SK-N-SH treated with all-trans-retinoic acid at 6 μM for 48 hours (cell line): ENCODE measurements at regions not wholly inside any gene's neighbourhood (a gene's known extent, or its start where the extent isn't known, plus 50 kb on each side); places are given as distances from the start of the nearest gene placed in this dataset.

Experiments
- ATAC-seq: fragments of 200-7000 bp; cut with Tn5 transposase; 3 replicates; pipeline ENCODE4 v1.9.1; 2020; ENCODE audit warnings: mild to moderate bottlenecking, moderate library complexity
- ARNTL ChIP-seq: fragments of 450-650 bp; formaldehyde crosslinking; IDR thresholded peaks from 2 replicates; pipeline ENCODE4 v1.5.0; 2020; ENCODE audit warnings: low read depth, mild to moderate bottlenecking, moderate library complexity, borderline replicate concordance
- BACH2 ChIP-seq: fragments of 250-450 bp; sonication (Bioruptor Pico); IDR thresholded peaks from 2 replicates; pipeline ENCODE4 v1.9.0; 2021; ENCODE audit warnings: mild to moderate bottlenecking, borderline replicate concordance
- CSDC2 ChIP-seq: fragments of 250-450 bp; sonication (Bioruptor Pico); IDR thresholded peaks from 2 replicates; pipeline ENCODE4 v1.5.0; 2020; ENCODE audit warnings: mild to moderate bottlenecking, moderate library complexity
- CSRNP3 ChIP-seq: fragments of 250-450 bp; sonication (Bioruptor Pico); IDR thresholded peaks from 2 replicates; pipeline ENCODE4 v1.5.1; 2021; ENCODE audit warnings: mild to moderate bottlenecking, moderate library complexity
- ESRRG ChIP-seq: fragments of 250-450 bp; sonication (Bioruptor Pico); IDR thresholded peaks from 2 replicates; pipeline ENCODE4 v1.6.1; 2021; ENCODE audit warnings: mild to moderate bottlenecking
- GLIS3 ChIP-seq: fragments of 250-450 bp; sonication (Bioruptor Pico); IDR thresholded peaks from 2 replicates; pipeline ENCODE4 v1.5.0; 2020; ENCODE audit warnings: mild to moderate bottlenecking, moderate library complexity
- ISL1 ChIP-seq: fragments of 250-450 bp; sonication (Bioruptor Pico); IDR thresholded peaks from 2 replicates; pipeline ENCODE4 v2.1.2; 2022; ENCODE audit warnings: mild to moderate bottlenecking, moderate library complexity
- OSR1 ChIP-seq: fragments of 250-450 bp; sonication (Bioruptor Pico); IDR thresholded peaks from 2 replicates; pipeline ENCODE4 v1.8.0; 2022; ENCODE audit warnings: moderate library complexity, mild to moderate bottlenecking, inconsistent platforms
- PPARA ChIP-seq: fragments of 250-450 bp; sonication (Bioruptor Pico); IDR thresholded peaks from 2 replicates; pipeline ENCODE4 v1.5.0; 2020; ENCODE audit warnings: mild to moderate bottlenecking, borderline replicate concordance
- RARB ChIP-seq: fragments of 250-450 bp; sonication (Bioruptor Pico); IDR thresholded peaks from 2 replicates; pipeline ENCODE4 v1.8.0; 2021; ENCODE audit warnings: mild to moderate bottlenecking, moderate library complexity
- SNAI2 ChIP-seq: fragments of 250-450 bp; sonication (Bioruptor Pico); IDR thresholded peaks from 2 replicates; pipeline ENCODE4 v1.5.0; 2020; ENCODE audit warnings: mild to moderate bottlenecking, moderate library complexity
- TCF4 ChIP-seq: fragments of 250-450 bp; sonication (Bioruptor Pico); IDR thresholded peaks from 2 replicates; pipeline ENCODE4 v1.8.0; 2021; ENCODE audit warnings: mild to moderate bottlenecking, moderate library complexity, borderline replicate concordance
- TOX ChIP-seq: fragments of 250-450 bp; sonication (Bioruptor Pico); IDR thresholded peaks from 2 replicates; pipeline ENCODE4 v1.8.0; 2021; ENCODE audit warnings: mild to moderate bottlenecking, moderate library complexity, borderline replicate concordance
- ZC3H10 ChIP-seq: fragments of 250-450 bp; sonication (Bioruptor Pico); IDR thresholded peaks from 2 replicates; pipeline ENCODE4 v1.5.1; 2021; ENCODE audit warnings: mild to moderate bottlenecking, moderate library complexity
- ZFP3 ChIP-seq: fragments of 250-450 bp; sonication (Bioruptor Pico); IDR thresholded peaks from 2 replicates; pipeline ENCODE4 v1.5.0; 2020; ENCODE audit warnings: mild to moderate bottlenecking, moderate library complexity
- ZFP30 ChIP-seq: fragments of 450-650 bp; formaldehyde crosslinking; IDR thresholded peaks from 2 replicates; pipeline ENCODE4 v1.5.0; 2022; ENCODE audit warnings: mild to moderate bottlenecking, moderate library complexity
- ZNF565 ChIP-seq: fragments of 450-650 bp; formaldehyde crosslinking; conservative IDR thresholded peaks from 2 replicates; pipeline ENCODE4 v1.5.0; 2020; ENCODE audit warnings: low read depth, mild to moderate bottlenecking, moderate library complexity
- ZNF70 ChIP-seq: fragments of 450-650 bp; formaldehyde crosslinking; IDR thresholded peaks from 2 replicates; pipeline ENCODE4 v1.5.0; 2020; ENCODE audit warnings: mild to moderate bottlenecking, moderate library complexity
- ZNF8 ChIP-seq: fragments of 450-650 bp; formaldehyde crosslinking; IDR thresholded peaks from 2 replicates; pipeline ENCODE4 v1.5.0; 2020; ENCODE audit warnings: mild to moderate bottlenecking, moderate library complexity
- TF ChIP-seq, protein P1 (sequence below): fragments of 250-450 bp; sonication (Bioruptor Pico); IDR thresholded peaks from 2 replicates; pipeline ENCODE4 v1.8.0; 2021; ENCODE audit warnings: low read depth, mild to moderate bottlenecking, moderate library complexity, borderline replicate concordance
- TF ChIP-seq, protein P2 (sequence below): fragments of 250-450 bp; sonication (Bioruptor Pico); IDR thresholded peaks from 2 replicates; pipeline ENCODE4 v1.8.0; 2020; ENCODE audit warnings: mild to moderate bottlenecking, moderate library complexity, borderline replicate concordance
- TF ChIP-seq, protein P3 (sequence below): fragments of 250-450 bp; sonication (Bioruptor Pico); IDR thresholded peaks from 2 replicates; pipeline ENCODE4 v1.5.0; 2020; ENCODE audit warnings: mild to moderate bottlenecking, moderate library complexity

DNA sequence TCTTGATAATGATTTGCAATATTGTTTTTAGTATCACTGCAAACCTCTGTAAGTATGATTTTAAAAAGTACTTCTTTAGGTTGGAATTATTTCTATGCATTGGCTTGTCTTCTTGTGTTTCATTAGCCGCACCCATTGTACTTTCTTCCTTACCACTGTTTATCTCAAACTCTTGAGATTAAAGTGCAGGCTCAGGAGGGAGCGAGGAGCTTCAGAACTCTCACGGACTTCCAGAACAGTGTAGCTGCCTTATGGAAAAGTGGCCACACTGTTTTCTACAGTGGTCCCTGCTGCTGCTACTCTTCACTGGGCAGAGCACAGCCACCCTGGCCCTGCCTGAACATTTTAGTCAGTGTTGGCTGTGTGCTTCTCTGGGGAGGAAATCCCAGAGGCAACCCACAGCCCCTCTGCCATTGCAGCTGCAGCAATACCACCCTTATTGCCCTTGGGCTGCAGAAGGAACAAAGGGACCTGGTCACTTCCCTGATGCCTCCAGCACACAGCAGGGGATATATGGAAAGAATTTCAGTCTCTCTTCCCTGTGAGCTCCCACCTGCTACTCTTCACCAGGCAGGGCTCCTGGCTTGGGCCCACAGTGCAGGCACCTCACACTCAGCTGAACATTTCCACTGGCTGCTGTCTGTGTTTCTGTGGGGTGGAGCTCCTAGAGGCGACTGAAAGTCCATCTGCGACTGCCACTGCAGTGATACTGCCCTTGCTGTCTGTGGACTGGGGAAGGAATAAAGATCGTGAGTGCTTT, 91.7 kb upstream of the MAP3K4 start:
- no peak for ATAC-seq
- TF ChIP-seq ZNF565 (CRISPR knock-in tag) (no peak), ESRRG (CRISPR knock-in tag) (no peak), ZFP30 (CRISPR knock-in tag) (no peak), ZFP3 (CRISPR knock-in tag) (no peak), ZNF70 (CRISPR knock-in tag) (no peak), PPARA (CRISPR knock-in tag) (no peak), SNAI2 (no peak), GLIS3 (CRISPR knock-in tag) (no peak), OSR1 (CRISPR knock-in tag) (no peak), CSRNP3 (CRISPR knock-in tag) (no peak)
- TF ChIP-seq, protein P1, sequence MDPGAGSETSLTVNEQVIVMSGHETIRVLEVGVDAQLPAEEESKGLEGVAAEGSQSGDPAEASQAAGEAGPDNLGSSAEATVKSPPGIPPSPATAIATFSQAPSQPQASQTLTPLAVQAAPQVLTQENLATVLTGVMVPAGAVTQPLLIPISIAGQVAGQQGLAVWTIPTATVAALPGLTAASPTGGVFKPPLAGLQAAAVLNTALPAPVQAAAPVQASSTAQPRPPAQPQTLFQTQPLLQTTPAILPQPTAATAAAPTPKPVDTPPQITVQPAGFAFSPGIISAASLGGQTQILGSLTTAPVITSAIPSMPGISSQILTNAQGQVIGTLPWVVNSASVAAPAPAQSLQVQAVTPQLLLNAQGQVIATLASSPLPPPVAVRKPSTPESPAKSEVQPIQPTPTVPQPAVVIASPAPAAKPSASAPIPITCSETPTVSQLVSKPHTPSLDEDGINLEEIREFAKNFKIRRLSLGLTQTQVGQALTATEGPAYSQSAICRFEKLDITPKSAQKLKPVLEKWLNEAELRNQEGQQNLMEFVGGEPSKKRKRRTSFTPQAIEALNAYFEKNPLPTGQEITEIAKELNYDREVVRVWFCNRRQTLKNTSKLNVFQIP (CRISPR knock-in tag): no peak
- TF ChIP-seq, protein P2, sequence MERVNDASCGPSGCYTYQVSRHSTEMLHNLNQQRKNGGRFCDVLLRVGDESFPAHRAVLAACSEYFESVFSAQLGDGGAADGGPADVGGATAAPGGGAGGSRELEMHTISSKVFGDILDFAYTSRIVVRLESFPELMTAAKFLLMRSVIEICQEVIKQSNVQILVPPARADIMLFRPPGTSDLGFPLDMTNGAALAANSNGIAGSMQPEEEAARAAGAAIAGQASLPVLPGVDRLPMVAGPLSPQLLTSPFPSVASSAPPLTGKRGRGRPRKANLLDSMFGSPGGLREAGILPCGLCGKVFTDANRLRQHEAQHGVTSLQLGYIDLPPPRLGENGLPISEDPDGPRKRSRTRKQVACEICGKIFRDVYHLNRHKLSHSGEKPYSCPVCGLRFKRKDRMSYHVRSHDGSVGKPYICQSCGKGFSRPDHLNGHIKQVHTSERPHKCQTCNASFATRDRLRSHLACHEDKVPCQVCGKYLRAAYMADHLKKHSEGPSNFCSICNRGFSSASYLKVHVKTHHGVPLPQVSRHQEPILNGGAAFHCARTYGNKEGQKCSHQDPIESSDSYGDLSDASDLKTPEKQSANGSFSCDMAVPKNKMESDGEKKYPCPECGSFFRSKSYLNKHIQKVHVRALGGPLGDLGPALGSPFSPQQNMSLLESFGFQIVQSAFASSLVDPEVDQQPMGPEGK (CRISPR knock-in tag): no peak

- no peak for ATAC-seq
- TF ChIP-seq ISL1: no peak
- no peak for TF ChIP-seq ZNF70 (CRISPR knock-in tag)
- TF ChIP-seq TOX (CRISPR knock-in tag): no peak
- TF ChIP-seq ARNTL (CRISPR knock-in tag): no peak
- no peak for TF ChIP-seq GLIS3 (CRISPR knock-in tag)
- no peak for TF ChIP-seq BACH2 (CRISPR knock-in tag)
- TF ChIP-seq, protein P1 (CRISPR knock-in tag): no peak
- TF ChIP-seq, protein P2 (CRISPR knock-in tag): no peak
- no peak for TF ChIP-seq PPARA (CRISPR knock-in tag)
- no peak for TF ChIP-seq ZNF8 (CRISPR knock-in tag)
Observed at GRCh38 chr6:160911949-160912348, 79.6 kb upstream of the MAP3K4 start.

GRCh38 chr6:160912411-160912810, 79.2 kb upstream of the MAP3K4 start:
- TF ChIP-seq RARB (no peak), OSR1 (CRISPR knock-in tag) (no peak)
- ATAC-seq: no peak

- ATAC-seq: no peak
- TF ChIP-seq, protein P3, sequence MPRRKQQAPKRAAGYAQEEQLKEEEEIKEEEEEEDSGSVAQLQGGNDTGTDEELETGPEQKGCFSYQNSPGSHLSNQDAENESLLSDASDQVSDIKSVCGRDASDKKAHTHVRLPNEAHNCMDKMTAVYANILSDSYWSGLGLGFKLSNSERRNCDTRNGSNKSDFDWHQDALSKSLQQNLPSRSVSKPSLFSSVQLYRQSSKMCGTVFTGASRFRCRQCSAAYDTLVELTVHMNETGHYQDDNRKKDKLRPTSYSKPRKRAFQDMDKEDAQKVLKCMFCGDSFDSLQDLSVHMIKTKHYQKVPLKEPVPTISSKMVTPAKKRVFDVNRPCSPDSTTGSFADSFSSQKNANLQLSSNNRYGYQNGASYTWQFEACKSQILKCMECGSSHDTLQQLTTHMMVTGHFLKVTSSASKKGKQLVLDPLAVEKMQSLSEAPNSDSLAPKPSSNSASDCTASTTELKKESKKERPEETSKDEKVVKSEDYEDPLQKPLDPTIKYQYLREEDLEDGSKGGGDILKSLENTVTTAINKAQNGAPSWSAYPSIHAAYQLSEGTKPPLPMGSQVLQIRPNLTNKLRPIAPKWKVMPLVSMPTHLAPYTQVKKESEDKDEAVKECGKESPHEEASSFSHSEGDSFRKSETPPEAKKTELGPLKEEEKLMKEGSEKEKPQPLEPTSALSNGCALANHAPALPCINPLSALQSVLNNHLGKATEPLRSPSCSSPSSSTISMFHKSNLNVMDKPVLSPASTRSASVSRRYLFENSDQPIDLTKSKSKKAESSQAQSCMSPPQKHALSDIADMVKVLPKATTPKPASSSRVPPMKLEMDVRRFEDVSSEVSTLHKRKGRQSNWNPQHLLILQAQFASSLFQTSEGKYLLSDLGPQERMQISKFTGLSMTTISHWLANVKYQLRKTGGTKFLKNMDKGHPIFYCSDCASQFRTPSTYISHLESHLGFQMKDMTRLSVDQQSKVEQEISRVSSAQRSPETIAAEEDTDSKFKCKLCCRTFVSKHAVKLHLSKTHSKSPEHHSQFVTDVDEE: no peak
- no peak for TF ChIP-seq ZC3H10 (CRISPR knock-in tag)
- no peak for TF ChIP-seq ZNF70 (CRISPR knock-in tag)
- no peak for TF ChIP-seq GLIS3 (CRISPR knock-in tag)
- TF ChIP-seq PPARA (CRISPR knock-in tag): no peak
- TF ChIP-seq BACH2 (CRISPR knock-in tag): no peak
- TF ChIP-seq ESRRG (CRISPR knock-in tag): no peak
- TF ChIP-seq CSDC2 (CRISPR knock-in tag): no peak
- no peak for TF ChIP-seq TCF4 (CRISPR knock-in tag)
- TF ChIP-seq, protein P2 (CRISPR knock-in tag): no peak
- no peak for TF ChIP-seq ISL1
- TF ChIP-seq ZFP30 (CRISPR knock-in tag): no peak
- no peak for TF ChIP-seq OSR1 (CRISPR knock-in tag)
Observed at GRCh38 chr6:160917572-160917971, 74.0 kb upstream of the MAP3K4 start.
